GM18520 (cell line): ENCODE measurements at regions not wholly inside any gene's neighbourhood (a gene's known extent, or its start where the extent isn't known, plus 50 kb on each side); places are given as distances from the start of the nearest gene placed in this dataset.

Experiments used
- ATAC-seq: cut with Tn5 transposase; IDR thresholded peaks from one replicate; pipeline ENCODE4 v1.9.1; 2021; ENCODE audit not compliant: unreplicated experiment

- no peak for ATAC-seq
Measured at GRCh38 chr6:126091466-126091865, 105.1 kb downstream of the TRMT11 start.

DNA sequence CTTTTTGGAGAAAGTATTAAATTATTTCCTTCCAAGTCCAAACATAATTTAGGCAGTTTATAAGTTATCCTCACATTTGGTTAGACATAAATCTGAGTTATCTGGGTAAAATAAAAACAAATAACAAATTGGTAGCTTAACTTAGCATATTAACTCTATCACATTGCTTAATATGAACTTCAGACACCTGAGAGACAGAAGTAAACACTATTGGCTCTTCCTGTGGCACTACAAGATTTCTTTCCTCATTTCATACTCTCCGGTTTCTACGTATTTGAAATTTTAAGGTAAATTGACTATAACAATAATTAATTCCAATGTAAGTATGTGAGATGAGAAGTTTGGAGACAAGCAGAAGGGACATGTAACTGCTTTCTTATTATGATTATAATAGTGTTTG lies 106.8 kb downstream of the TRMT11 start:
- ATAC-seq, result no peak

DNA sequence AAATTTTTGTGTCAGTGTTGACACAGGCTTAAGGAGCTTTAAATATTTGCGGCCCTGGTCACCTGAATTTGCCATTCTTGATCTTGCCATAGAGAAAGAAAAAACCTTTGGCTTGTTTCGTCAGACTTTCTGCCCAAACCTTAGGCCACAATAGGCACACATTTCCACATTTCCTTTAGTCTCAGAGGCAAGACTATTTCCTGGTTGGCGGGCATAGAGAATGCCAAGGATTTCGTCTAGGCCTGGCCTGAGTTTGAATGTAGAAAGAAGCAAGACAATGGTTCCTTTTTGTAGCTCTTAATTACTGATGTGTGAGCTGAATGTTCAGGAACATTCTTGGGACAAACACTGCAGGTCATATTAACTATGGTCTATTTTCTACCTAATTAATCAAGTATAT lies 108.1 kb downstream of the TRMT11 start:
- no peak for ATAC-seq

DNA sequence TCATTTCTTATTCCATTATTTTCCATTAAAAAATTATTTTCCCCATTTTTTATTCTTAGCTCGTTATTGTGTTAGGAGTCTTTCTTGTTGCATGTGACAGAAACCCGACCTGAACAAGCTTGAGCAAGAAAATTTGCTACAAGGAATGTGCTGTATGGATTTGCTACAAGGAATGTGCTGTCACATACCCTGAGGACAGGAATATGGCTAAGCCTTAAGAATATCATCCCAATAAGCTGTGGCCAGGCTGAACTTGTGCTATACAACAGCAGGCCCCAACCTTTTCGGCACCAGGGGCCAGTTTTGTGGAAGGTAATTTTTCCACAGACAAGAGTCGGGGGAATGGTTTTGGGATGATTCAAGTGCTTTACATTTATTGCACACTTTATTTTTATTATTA lies 114.0 kb downstream of the TRMT11 start:
- ATAC-seq, result no peak

DNA sequence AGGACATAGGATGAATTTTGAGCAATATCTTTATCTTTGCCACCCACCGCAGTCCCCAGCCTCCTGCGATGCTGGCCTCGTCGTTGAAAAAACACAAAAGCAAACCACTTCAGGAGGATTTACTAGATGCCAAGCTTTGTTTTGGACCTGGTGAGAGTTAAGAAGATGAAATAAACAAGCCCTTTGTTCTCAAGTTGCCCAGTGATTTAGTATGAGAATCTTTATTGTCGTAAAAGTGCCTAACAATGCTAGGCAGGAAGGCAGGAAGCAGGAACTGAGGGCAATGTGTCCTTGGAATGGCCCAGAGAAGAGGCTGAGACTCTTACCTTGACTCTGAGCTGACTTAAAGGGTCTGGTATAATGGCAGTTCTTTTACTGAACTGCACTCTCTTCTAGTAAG lies 116.0 kb downstream of the TRMT11 start:
- ATAC-seq, result no peak

DNA sequence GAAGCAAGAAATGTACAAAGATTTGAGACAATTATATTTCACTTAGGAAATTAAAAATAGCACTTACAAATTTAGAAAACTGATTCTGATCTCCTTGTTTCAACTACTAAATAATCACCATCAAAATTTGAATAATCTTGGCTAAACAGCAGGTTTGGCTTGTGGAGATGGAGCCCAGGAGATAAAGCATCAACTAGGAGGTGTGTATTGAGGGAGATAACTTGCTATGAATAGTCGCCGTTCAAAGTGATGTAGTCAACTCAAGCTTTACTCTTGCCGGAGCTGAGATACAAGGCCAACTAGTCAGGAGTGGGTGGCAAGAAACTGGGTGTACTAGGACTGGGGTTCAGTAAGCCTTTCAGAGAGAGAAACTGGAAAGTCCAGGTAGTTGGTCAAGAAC lies 117.7 kb downstream of the TRMT11 start:
- ATAC-seq, result no peak

DNA sequence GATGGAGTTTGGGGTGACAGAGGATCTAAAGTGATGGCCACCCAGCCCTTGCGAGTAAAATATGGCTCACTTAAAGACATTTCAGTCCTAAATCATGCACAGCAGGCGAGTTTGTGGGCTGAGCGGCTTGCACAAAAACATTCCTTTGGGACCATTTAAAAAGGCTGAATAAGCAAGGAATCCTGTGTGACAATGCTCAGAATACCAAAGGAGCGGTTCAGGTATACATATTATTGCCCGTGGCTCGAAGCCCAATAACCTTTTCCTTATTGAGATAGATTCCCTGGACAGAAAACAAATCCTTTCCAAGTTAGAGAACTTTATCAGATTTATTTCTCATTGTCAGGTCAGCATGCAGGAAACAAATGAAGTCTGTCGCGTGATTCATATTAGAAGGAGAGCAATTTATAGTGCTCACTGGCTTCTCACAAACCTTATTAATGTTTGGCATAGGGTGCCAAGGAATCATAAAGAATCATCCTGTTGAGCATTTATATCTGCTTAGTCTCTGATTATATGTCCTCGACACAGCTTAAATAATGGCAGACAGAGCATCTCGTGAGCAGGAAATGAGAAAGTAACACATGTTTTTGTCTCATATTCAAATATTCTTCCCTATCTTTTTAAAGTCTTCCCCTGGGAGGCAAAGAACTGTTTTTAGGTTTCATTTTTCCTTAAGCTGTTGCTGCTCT lies 121.3 kb downstream of the TRMT11 start:
- no peak for ATAC-seq

DNA sequence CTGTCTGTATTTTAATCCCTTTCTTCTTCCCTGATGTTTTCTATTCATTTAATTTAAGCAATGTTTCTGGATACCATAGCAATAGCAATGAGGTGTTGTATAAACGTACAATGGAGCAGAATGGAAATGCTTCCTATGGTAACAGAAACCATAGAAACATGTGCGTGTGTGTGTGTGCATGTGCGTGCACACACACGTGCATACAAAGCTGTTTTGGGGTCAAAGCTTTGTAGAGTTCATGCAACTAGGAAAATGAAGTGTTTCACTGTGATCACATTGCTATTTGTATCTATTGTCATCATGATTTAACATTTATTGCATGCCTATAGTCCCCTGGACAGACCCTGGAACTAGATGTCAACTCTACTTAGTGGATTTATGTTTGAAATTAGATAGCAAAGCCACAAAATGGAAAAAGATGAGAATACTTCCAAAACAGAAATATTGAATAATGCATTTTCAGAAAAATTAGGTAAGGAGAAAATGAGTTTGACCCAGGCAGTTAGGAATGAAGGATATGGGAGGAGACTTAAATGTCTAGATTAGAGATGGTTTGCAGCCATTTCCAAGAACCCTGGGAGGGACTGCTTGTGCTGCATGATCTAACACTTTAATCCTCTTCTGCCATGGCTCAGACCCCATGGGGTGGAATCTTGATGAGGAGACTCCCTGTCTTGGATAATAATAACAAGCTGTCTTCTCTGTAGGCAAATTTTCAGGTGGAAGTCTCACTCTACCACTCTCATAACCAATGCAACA lies 124.4 kb downstream of the TRMT11 start:
- ATAC-seq, result no peak

GRCh38 chr6:126111327-126111726 lies 125.0 kb downstream of the TRMT11 start:
- ATAC-seq, result no peak

DNA sequence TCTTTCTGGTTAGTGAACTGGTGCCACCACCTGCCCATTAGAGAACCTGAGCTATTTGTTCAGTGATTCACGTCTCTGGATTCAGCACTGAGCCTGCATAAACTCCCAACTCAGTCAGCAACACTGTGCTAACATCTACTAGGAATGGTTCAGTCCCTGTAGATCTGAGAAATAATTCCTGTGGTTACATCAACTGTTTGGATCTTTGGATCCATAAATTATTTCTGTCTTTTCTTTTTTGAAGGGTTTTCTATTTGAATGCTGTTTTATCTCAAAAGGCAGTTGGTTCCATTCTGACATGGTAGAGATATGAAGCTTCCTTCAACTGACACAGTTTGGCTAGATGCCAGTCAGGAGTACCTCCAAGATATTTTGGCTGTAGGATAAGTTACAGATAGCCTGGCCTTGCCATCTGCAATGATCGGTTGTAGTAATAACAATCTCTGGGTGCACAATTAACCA lies 125.9 kb downstream of the TRMT11 start:
- no peak for ATAC-seq

GRCh38 chr6:126113261-126113660 lies 126.9 kb downstream of the TRMT11 start:
- no peak for ATAC-seq

- ATAC-seq, result no peak
Measured at GRCh38 chr6:126117251-126117650, 130.9 kb downstream of the TRMT11 start.

DNA sequence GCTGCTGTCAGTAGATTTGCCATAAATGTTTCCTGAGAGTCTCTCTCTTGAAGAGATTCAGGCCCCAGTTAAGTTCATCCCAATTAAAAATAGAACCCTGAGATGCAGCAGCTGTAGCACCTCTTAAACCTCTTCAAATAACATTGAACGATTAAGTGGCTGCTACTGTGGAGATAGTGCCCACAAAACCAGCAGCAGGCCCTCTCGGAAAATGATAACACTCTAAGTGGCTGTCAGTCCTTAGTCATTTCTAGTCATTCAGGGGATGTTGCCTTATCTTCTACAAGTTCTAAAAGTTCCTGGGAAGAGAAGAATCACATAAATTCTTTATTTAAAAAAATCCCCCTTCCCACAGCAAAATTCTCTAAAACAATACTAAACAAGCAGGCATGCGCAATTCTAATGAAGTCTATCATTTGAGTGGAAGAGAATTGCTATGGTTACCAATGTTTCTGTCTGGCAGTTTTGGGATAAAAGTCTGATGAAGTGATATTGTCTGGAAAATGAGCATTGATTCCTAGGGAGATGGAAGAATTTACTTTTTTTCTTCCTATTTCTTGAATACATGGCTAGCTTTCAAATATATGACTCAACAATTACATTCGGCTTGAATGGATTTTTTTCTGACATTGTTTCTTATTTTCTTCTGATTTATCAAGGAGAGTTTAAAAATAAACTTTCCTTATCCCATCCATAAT lies 131.9 kb downstream of the TRMT11 start:
- no peak for ATAC-seq

- ATAC-seq, result no peak
Measured at GRCh38 chr6:126118936-126119335, 132.6 kb downstream of the TRMT11 start.

DNA sequence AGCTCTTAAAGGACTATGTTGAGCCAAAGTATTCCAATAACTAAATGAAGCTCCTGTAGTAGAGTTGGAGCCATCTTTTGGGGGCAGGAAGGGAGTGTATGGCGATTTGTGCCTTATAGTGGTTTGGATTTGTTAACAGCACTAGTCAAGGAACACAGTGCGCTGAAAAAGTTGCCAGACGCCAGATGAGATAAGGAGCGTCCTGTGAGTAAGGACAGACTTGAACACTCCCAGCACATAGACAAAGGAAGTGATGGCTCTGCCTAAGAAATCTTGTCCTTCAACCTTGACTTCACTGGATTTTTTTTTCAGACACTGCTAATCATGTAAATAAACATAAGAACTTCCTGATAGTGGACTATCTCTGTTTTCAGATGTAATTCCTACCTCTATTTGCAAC lies 136.9 kb downstream of the TRMT11 start:
- no peak for ATAC-seq

DNA sequence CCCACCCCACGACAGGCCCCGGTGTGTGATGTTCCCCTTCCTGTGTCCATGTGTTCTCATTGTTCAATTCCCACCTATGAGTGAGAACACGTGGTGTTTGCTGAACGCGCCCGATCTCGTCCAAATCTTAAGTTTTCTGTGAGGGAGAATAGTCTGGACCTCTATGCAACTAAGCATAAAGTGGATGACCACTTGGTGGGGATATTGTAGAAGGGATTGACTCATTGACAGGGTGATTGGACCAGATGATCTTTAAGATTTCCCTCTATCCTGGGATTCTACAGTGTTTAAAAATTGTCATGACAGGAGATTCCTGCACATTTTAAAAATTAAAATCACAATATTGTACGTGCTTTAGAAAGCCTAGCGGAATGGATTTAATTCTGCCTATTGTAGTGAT lies 141.3 kb downstream of the TRMT11 start:
- no peak for ATAC-seq

- ATAC-seq, result no peak
Measured at GRCh38 chr6:126131246-126131645, 144.9 kb downstream of the TRMT11 start.

DNA sequence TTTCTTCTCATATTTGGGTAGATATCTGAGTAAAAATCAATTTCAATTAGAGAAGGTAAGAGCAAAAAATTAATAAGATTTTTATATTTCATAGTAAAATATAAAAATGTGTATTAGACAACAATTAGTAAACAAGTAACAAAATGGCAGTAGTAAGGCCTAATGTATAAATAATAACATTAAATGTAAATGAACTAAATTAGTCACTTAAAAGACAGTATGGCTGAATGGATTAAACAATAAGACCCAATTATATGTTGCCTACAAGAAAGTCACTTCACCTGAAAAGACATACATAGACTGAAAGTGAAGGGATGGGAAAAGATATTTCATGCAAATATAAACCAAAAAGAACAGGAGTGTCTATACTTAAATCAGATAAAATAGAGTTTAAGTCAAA lies 147.6 kb downstream of the TRMT11 start:
- ATAC-seq, result no peak

- no peak for ATAC-seq
Measured at GRCh38 chr6:126134491-126134890, 148.2 kb downstream of the TRMT11 start.

DNA sequence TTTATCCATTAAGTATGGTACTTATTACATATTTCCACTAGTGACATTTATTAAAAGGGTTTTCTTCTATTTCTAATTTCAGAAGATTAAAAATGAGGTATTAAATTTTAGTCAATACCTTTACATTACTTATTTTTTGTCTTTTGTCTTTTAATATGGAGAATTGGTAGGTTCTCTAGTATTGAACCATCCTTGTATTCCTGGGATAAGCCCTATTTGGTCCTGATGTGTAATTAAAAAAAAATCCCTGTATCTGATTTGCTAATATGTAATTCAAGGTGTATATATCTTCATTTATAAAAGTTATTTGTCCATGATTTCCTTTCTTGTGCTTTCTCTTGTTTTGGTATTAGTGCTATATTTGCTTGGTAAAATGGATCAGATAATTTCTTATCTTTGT lies 153.7 kb downstream of the TRMT11 start:
- ATAC-seq, result no peak

- ATAC-seq, result no peak
Measured at GRCh38 chr6:126143761-126144251, 157.5 kb downstream of the TRMT11 start.

GRCh38 chr6:126145351-126145750 lies 159.0 kb downstream of the TRMT11 start:
- no peak for ATAC-seq
